ENCODE measurements at regions not wholly inside any gene's neighbourhood (a gene's known extent, or its start where the extent isn't known, plus 50 kb on each side); places are given as distances from the start of the nearest gene placed in this dataset.
A peak's percentile ranks its signal among the peaks of the same experiment; 100 is the strongest.

DNA sequence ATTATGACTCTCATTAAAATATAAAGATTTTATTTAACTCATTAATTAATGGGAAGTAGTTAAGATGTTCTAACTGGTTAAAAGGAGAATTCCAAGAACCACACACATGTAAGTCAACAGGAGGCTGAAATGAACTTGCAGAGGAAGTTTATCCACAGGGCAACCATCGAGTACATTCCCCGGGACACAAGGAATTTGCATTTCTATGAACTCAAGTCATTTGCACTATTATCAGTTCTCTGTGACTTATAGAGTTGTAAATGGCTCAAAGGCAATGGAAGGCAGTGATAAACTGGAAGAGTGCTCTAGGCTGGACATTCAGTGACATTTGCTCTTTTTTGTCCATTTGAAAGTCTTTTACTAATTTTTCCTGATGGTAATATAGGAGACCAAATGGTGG, 97.4 kb downstream of the SNX5 start:
- H3K4me1 ChIP-seq, result peaks cover 50% of the 10 kb centered on the region
- no peak for DNase-seq
- intact Hi-C loops (cut with micrococcal nuclease), result no loop called here
- H3K9me3 ChIP-seq (replicated peaks), result no peaks in the 10 kb centered on the region
- TF ChIP-seq, protein P1, sequence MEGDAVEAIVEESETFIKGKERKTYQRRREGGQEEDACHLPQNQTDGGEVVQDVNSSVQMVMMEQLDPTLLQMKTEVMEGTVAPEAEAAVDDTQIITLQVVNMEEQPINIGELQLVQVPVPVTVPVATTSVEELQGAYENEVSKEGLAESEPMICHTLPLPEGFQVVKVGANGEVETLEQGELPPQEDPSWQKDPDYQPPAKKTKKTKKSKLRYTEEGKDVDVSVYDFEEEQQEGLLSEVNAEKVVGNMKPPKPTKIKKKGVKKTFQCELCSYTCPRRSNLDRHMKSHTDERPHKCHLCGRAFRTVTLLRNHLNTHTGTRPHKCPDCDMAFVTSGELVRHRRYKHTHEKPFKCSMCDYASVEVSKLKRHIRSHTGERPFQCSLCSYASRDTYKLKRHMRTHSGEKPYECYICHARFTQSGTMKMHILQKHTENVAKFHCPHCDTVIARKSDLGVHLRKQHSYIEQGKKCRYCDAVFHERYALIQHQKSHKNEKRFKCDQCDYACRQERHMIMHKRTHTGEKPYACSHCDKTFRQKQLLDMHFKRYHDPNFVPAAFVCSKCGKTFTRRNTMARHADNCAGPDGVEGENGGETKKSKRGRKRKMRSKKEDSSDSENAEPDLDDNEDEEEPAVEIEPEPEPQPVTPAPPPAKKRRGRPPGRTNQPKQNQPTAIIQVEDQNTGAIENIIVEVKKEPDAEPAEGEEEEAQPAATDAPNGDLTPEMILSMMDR (IDR thresholded peaks at IDR 0.05; ENCODE audit: borderline replicate concordance), result no peak
- H3K4me3 ChIP-seq, result no peak overlapping the region
- H3K27ac ChIP-seq (replicated peaks), result no peak overlapping the region
- H3K27me3 ChIP-seq (ENCODE audit: low read depth), result peaks cover 16% of the 10 kb centered on the region
- no peaks in the 10 kb centered on the region for H3K36me3 ChIP-seq

DNA sequence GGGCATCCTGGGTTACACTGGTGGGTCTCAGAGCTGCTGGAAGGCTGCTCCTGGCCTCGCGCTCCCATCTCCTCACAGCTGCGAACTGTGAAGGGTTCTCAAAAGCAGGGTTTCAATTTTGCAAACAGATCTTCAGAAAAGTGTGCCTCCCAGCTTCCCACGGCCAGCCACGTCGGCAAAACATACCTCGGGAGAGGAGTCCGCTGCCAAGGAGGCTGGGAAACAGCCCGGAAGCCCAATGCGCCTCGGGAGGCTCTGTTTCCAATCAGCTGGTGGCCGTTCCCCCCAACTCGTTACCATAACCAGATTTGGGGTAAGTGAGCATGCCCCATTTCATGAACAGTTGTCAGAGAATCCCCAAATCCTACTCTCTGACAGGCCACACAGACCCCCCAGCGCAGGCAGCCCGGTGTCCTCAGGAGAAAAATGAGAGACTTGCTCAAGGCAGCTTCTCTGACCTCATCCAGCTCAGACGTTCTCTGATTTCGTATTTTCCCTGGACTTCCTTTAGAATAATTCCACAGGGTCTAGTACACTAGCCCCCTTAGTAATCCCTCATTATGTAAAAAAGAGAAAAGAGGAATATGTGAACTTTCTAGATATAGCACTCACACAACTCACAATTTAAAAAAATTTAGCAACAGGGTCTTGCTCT, 98.4 kb downstream of the SNX5 start:
- H3K4me1 ChIP-seq, result peaks cover 40% of the 10 kb centered on the region
- DNase-seq, result no peak
- H3K27me3 ChIP-seq (ENCODE audit: low read depth), result peaks cover 16% of the 10 kb centered on the region
- intact Hi-C loops (cut with micrococcal nuclease), result no loop called here
- H3K27ac ChIP-seq (replicated peaks), result peak overlapping the region; percentile 34
- H3K36me3 ChIP-seq, result no peaks in the 10 kb centered on the region
- H3K4me3 ChIP-seq, result peak overlapping the region; percentile 34
- TF ChIP-seq, protein P1 (IDR thresholded peaks at IDR 0.05; ENCODE audit: borderline replicate concordance), result no peak
- H3K9me3 ChIP-seq (replicated peaks), result no peaks in the 10 kb centered on the region

DNA sequence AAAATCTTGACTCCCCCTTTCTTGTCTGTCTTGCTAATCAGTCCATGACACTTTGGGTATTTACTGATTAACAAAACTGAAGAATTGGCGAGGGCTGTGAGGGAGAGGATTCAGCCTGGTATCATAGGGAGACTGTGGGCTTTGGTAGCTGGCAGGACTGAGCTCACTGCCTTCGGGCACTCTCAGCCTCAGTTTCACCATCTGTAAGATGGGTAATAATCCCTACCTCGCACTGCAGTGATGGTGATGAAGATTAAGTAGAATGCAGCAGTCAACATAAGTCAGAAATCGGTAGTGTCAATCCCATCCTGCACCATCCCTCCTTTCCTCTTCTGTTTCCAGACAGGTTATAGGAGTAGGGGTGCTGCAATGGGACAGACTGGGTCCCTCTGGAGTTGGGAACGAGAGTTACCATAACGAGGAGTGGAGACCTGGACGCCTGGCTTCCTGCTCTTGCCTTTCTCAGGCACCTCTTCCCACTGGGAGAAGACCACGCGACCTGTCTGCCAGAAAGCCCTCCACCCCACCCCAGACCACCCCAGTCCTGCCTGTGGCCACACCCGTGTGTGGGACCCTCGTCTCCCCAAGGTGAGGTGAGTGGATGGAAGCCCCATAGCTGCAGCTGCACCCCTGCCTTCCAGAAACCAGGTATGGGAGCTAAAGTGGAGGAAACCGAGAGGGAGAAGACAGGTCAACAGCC, 99.1 kb downstream of the SNX5 start:
- TF ChIP-seq, protein P1 (IDR thresholded peaks at IDR 0.05; ENCODE audit: borderline replicate concordance), result no peak
- peaks cover 16% of the 10 kb centered on the region for H3K27me3 ChIP-seq (ENCODE audit: low read depth)
- peak overlapping the region; percentile 34 for H3K27ac ChIP-seq (replicated peaks)
- H3K36me3 ChIP-seq, result no peaks in the 10 kb centered on the region
- intact Hi-C loops (cut with micrococcal nuclease), result no loop called here
- H3K9me3 ChIP-seq (replicated peaks), result no peaks in the 10 kb centered on the region
- H3K4me3 ChIP-seq, result peak overlapping the region; percentile 34
- peaks cover 32% of the 10 kb centered on the region for H3K4me1 ChIP-seq
- no peak for DNase-seq

DNA sequence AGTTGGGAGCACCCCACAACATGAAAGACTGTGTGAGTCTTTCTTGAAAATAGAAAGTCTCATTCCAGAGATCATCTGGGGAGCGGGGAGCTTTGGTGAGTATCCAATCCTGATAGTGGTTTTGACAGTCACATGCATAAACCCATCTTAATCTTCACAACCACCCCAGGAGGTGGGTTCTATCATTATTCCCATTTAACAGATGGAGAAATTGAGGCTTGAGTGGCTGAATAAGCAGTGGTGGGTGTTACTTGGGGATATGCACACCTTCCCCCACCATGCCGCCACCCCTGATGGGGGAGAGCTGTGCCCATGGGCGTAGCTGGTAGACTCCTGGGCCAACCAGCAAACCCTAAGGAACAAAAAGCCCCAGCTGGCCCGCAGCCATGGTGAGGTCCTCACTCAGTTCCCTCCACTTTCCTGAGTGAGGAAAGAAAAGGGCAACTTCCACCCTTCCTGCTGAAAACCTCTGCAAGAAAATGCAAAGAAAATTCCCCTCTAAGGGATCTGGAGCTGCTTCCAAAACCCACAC, 99.8 kb downstream of the SNX5 start:
- Histone ChIP-seq H3K27me3 (ENCODE audit: low read depth) (peaks cover 16% of the 10 kb centered on the region), H3K4me1 (peaks cover 29% of the 10 kb centered on the region), H3K27ac (replicated peaks) (no peak overlapping the region), H3K4me3 (no peak overlapping the region), H3K36me3 (no peaks in the 10 kb centered on the region), H3K9me3 (replicated peaks) (no peaks in the 10 kb centered on the region)
- TF ChIP-seq, protein P1 (IDR thresholded peaks at IDR 0.05; ENCODE audit: borderline replicate concordance), result no peak
- no peak for DNase-seq
- intact Hi-C loops (cut with micrococcal nuclease), result no loop called here

DNA sequence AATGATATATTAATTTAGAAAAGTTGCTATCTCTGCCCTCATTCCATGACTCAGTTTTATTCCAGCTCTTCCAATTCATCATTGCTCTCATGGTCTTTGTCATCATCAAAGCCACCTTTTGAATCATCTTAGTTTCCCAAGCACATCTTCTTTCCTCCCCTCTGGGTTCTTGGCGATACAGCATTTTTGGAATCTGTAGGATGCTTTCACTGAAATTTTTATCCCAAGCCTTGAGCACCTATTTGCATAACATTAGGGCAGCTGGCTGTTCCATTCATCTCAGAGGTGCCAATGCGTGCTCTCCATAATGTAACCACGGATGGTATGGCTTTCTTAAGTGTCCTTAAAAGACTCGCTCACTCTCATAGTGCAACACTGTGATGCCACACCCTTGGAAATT, 100.4 kb downstream of the SNX5 start:
- Histone ChIP-seq H3K27ac (replicated peaks) (no peak overlapping the region), H3K36me3 (no peaks in the 10 kb centered on the region), H3K4me3 (no peak overlapping the region), H3K4me1 (peaks cover 31% of the 10 kb centered on the region), H3K9me3 (replicated peaks) (no peaks in the 10 kb centered on the region), H3K27me3 (ENCODE audit: low read depth) (peaks cover 16% of the 10 kb centered on the region)
- TF ChIP-seq, protein P1 (IDR thresholded peaks at IDR 0.05; ENCODE audit: borderline replicate concordance), result no peak
- intact Hi-C loops (cut with micrococcal nuclease), result no loop called here
- no peak for DNase-seq

All from left ventricle myocardium inferior (tissue), 1 donor.